ENCODE measurements at regions not wholly inside any gene's neighbourhood (a gene's known extent, or its start where the extent isn't known, plus 50 kb on each side); places are given as distances from the start of the nearest gene placed in this dataset.

DNA sequence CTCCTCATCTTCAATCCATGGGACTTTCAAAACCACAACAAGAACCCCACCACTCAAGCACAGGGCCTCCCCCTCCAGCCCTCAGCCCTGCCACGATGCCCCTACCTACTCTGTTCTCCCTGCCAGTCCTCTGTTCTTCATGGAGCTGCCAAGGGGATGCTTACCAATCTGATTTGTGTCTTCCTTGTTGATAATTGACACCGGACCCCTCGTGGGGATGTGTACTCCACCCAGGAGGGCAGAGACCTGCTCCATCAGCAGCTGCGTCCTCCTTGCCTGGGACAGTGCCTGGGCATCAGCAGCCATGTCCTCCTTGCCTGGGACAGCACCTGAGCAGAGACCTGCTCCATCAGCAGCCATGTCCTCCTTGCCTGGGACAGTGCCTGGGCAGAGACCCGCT, 1489.2 kb downstream of the TBC1D22A start:
- H3K27me3 ChIP-seq (ENCODE audit: low read length): 0 out of 2 replicates have a peak, but pooled peaks cover 6% of the 10 kb centered on the region
- no peak overlapping the region for H3K9ac ChIP-seq (ENCODE audit: low read length)
- H4K20me1 ChIP-seq (ENCODE audit: low read length): no peaks in the 10 kb centered on the region
- ATAC-seq (no peak), DNase-seq (no peak)
- H3K9me3 ChIP-seq (ENCODE audit: low read length): no peaks in the 10 kb centered on the region
- H3K27ac ChIP-seq (ENCODE audit: low read length): no peak overlapping the region
- no peaks in the 10 kb centered on the region for H3K79me2 ChIP-seq (ENCODE audit: low read length)
- H3K36me3 ChIP-seq (ENCODE audit: low read depth, low read length): no peaks in the 10 kb centered on the region
- H3K4me1 ChIP-seq (ENCODE audit: insufficient read depth, low read length): no peaks in the 10 kb centered on the region
- no peak overlapping the region for H2AFZ ChIP-seq (ENCODE audit: low read length)
- BruUV-seq (replicated peaks): no TSS peak
- H3F3A ChIP-seq (ENCODE audit: low read length, unreplicated experiment): no peaks in the 10 kb centered on the region
- TF ChIP-seq EZH2phosphoT487 (IDR thresholded peaks at IDR 0.05; ENCODE audit: borderline replicate concordance, low read length) (no peak), EZH2 (IDR thresholded peaks at IDR 0.05; ENCODE audit: low read length, unreplicated experiment) (no peak)
- TF ChIP-seq, protein P1, sequence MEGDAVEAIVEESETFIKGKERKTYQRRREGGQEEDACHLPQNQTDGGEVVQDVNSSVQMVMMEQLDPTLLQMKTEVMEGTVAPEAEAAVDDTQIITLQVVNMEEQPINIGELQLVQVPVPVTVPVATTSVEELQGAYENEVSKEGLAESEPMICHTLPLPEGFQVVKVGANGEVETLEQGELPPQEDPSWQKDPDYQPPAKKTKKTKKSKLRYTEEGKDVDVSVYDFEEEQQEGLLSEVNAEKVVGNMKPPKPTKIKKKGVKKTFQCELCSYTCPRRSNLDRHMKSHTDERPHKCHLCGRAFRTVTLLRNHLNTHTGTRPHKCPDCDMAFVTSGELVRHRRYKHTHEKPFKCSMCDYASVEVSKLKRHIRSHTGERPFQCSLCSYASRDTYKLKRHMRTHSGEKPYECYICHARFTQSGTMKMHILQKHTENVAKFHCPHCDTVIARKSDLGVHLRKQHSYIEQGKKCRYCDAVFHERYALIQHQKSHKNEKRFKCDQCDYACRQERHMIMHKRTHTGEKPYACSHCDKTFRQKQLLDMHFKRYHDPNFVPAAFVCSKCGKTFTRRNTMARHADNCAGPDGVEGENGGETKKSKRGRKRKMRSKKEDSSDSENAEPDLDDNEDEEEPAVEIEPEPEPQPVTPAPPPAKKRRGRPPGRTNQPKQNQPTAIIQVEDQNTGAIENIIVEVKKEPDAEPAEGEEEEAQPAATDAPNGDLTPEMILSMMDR (conservative IDR thresholded peaks at IDR 0.05; ENCODE audit: low read depth, low read length): no peak
- H3K4me3 ChIP-seq (ENCODE audit: low read length): no peak overlapping the region
- ChIA-PET POLR2A (ENCODE audit: unreplicated experiment) (no interaction called here), CTCF (no interaction called here)
- H3K4me2 ChIP-seq (ENCODE audit: low read length): no peak overlapping the region
- intact Hi-C loops (cut with micrococcal nuclease): no loop called here
- no peaks in the 10 kb centered on the region for H3K9me2 ChIP-seq (replicated peaks; ENCODE audit: low read length)

DNA sequence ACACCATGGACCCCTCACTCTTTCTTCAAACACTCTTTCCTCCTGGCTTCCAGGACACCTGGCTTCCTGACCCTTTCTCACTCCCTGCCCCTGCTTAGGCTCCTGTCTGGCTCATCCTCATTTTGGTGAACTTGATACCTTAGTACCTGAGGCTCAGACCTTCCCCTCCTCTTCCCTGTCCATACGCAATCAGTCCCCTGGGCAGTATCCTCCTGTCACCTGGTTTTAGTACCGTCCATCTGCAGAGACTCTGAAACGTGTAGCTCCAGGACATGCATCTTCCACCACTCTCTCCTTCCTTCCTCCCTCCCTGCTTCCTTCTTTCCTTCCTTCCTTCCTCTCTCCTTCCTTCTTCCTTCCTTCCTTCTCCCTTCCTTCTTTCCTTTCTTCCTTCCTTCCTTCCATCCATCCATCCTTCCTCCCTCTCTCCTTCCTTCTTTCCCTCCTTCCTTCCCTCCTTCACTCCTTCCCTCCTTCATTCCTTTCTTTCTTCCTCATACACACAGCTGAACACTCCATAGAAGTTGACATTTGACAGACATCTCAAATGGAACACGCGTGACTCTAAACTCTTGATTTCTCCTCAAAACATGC, 1488.6 kb downstream of the TBC1D22A start:
- H3F3A ChIP-seq (ENCODE audit: low read length, unreplicated experiment): no peaks in the 10 kb centered on the region
- POLR2A ChIA-PET (ENCODE audit: unreplicated experiment): no interaction called here

More for the DNA sequence above, 1488.6 kb downstream of the TBC1D22A start:
- intact Hi-C loops (cut with micrococcal nuclease): no loop called here
- ATAC-seq (no peak), DNase-seq (no peak)
- no peaks in the 10 kb centered on the region for H3K4me1 ChIP-seq (ENCODE audit: insufficient read depth, low read length)
- H3K27me3 ChIP-seq (ENCODE audit: low read length): 0 out of 2 replicates have a peak, but pooled peaks cover 6% of the 10 kb centered on the region
- H3K36me3 ChIP-seq (ENCODE audit: low read depth, low read length): no peaks in the 10 kb centered on the region
- H2AFZ ChIP-seq (ENCODE audit: low read length): no peak overlapping the region
- H4K20me1 ChIP-seq (ENCODE audit: low read length): no peaks in the 10 kb centered on the region
- H3K9me3 ChIP-seq (ENCODE audit: low read length): no peaks in the 10 kb centered on the region
- no peak overlapping the region for H3K27ac ChIP-seq (ENCODE audit: low read length)
- TF ChIP-seq, protein P1 (conservative IDR thresholded peaks at IDR 0.05; ENCODE audit: low read depth, low read length): no peak
- TF ChIP-seq EZH2phosphoT487 (IDR thresholded peaks at IDR 0.05; ENCODE audit: borderline replicate concordance, low read length) (no peak), EZH2 (IDR thresholded peaks at IDR 0.05; ENCODE audit: low read length, unreplicated experiment) (no peak)
- BruUV-seq (replicated peaks): no TSS peak
- no peak overlapping the region for H3K4me3 ChIP-seq (ENCODE audit: low read length)
- H3K79me2 ChIP-seq (ENCODE audit: low read length): no peaks in the 10 kb centered on the region
- CTCF ChIA-PET: no interaction called here
- no peak overlapping the region for H3K4me2 ChIP-seq (ENCODE audit: low read length)
- no peaks in the 10 kb centered on the region for H3K9me2 ChIP-seq (replicated peaks; ENCODE audit: low read length)
- H3K9ac ChIP-seq (ENCODE audit: low read length): no peak overlapping the region

Measured in PC-3 (cell line).